Ovary (tissue), 7 donors: ENCODE measurements at regions not wholly inside any gene's neighbourhood (a gene's known extent, or its start where the extent isn't known, plus 50 kb on each side); places are given as distances from the start of the nearest gene placed in this dataset.

Experiments
- DNase-seq, 5 donors: peaks; one replicate each; pipeline ENCODE4 v3.0.0-alpha.2; 2019 to 2020
- H3K27ac ChIP-seq, 2 donors: fragments of 200-600 bp; one replicate each; pipeline versions ENCODE4 v1.5.1 to v1.8.0; 2019 to 2022
- H3K27me3 ChIP-seq: fragments of 200-600 bp; one replicate; pipeline ENCODE4 v1.8.0; 2022
- H3K36me3 ChIP-seq: fragments of 200-600 bp; sonication (generic); one replicate; pipeline ENCODE4 v1.5.1; 2019
- H3K4me1 ChIP-seq: one replicate; pipeline ENCODE4 v1.8.1; 2013; ENCODE audit warnings: mild to moderate bottlenecking, moderate library complexity; ENCODE audit not compliant: insufficient read depth
- H3K4me3 ChIP-seq: fragments of 200-600 bp; sonication (generic); one replicate; pipeline ENCODE4 v1.5.1; 2017
- H3K9me3 ChIP-seq, 2 donors: fragments of 200-600 bp in 1 of 2; sonication (generic) in 1 of 2; one replicate each; pipeline versions ENCODE4 v1.5.1 to v1.8.1; 2013 to 2019; ENCODE audit warnings: mild to moderate bottlenecking in 1 of 2, moderate library complexity in 1 of 2
- CTCF ChIP-seq, 3 donors: fragments of 450-650 bp in 2 of 3; fragments of 200-600 bp in 1 of 3; IDR thresholded peaks; one replicate each; pipeline versions ENCODE4 v1.5.1 to v1.8.0; 2016 to 2022; ENCODE audit warnings: antibody characterized with exemption in 3 of 3, mild to moderate bottlenecking in 1 of 3
- EP300 ChIP-seq: sonication (generic); formaldehyde crosslinking; IDR thresholded peaks from one replicate; pipeline ENCODE4 v1.6.1; 2017; ENCODE audit warnings: antibody characterized with exemption
- POLR2A ChIP-seq: fragments of 450-650 bp; IDR thresholded peaks from one replicate; pipeline ENCODE4 v1.6.1; 2017; ENCODE audit warnings: antibody characterized with exemption, mild to moderate bottlenecking, moderate library complexity
- WGBS, 3 donors: extraction: QIAGEN DNeasy Blood & Tissue Kit in 1 of 3; methylation state at CpG; one replicate each; pipeline versions ENCODE4 v1.1.5 to v1.1.7; 2013 to 2017; 5-methylcytosine and 5-hydroxymethylcytosine counted together
- intact Hi-C, 4 donors: fragments of 100-400 bp; cut with DNase I; formaldehyde crosslinking; loops; one replicate each; pipeline versions ENCODE4 v1.11.0 to v1.15.1; 2022 to 2023
- donor health status: DM: no; HTN: no; CAD: no; lungs with moderate emphysema.
- donor health status: DM: no; HTN: no; CAD: no.
- donor health status: Bipolar disorder and iron deficiency.
- donor health status: DM: no; HTN: no; CAD: no.
- donor health status: DM: yes; HTN: yes; CAD: no.

GRCh38 chr18:3395466-3395865 is 54.5 kb upstream of the TGIF1 start:
- H3K9me3 ChIP-seq, result no peaks in the 10 kb centered on the region
- H3K4me3 ChIP-seq, result no peak overlapping the region
- H3K27ac ChIP-seq, result no peak overlapping the region
- intact Hi-C loops, result no loop called here
- 84 to 86% (median 85%) methylated on average over 2 of the region's 2 CpGs for WGBS, 3 donors
- no peak for DNase-seq
- H3K27me3 ChIP-seq, result no peaks in the 10 kb centered on the region
- no peaks in the 10 kb centered on the region for H3K4me1 ChIP-seq
- no peaks in the 10 kb centered on the region for H3K36me3 ChIP-seq
- TF ChIP-seq CTCF (IDR thresholded peaks at IDR 0.05), result no peak
- TF ChIP-seq POLR2A, result no peak
- TF ChIP-seq EP300, result no peak

GRCh38 chr18:3397031-3397750 is 52.8 kb upstream of the TGIF1 start:
- H3K9me3 ChIP-seq, result no peaks in the 10 kb centered on the region
- H3K27me3 ChIP-seq, result no peaks in the 10 kb centered on the region
- 74 to 78% (median 77%) methylated on average over 7 of the region's 7 CpGs for WGBS, 3 donors
- intact Hi-C loops, result no loop called here
- H3K36me3 ChIP-seq, result no peaks in the 10 kb centered on the region
- no peaks in the 10 kb centered on the region for H3K4me1 ChIP-seq
- H3K4me3 ChIP-seq, result no peak overlapping the region
- no peak for DNase-seq
- no peak overlapping the region for H3K27ac ChIP-seq
- no peak for TF ChIP-seq EP300
- TF ChIP-seq CTCF (IDR thresholded peaks at IDR 0.05), result no peak
- no peak for TF ChIP-seq POLR2A

- no peaks in the 10 kb centered on the region for H3K27me3 ChIP-seq
- TF ChIP-seq POLR2A (no peak), EP300 (no peak), CTCF (IDR thresholded peaks at IDR 0.05) (no peak)
- H3K9me3 ChIP-seq, result no peaks in the 10 kb centered on the region
- H3K4me3 ChIP-seq, result no peak overlapping the region
- 67 to 74% (median 67%) methylated on average over 2 of the region's 2 CpGs for WGBS, 3 donors
- intact Hi-C loops, result no loop called here
- H3K27ac ChIP-seq, result no peak overlapping the region
- no peak for DNase-seq
- H3K36me3 ChIP-seq, result no peaks in the 10 kb centered on the region
- H3K4me1 ChIP-seq, result no peaks in the 10 kb centered on the region
These were observed 52.2 kb upstream of the TGIF1 start for GRCh38 chr18:3397786-3398185.
